ENCODE measurements at regions not wholly inside any gene's neighbourhood (a gene's known extent, or its start where the extent isn't known, plus 50 kb on each side); places are given as distances from the start of the nearest gene placed in this dataset.

GRCh38 chr9:106560540-106560939 is 302.4 kb upstream of the ZNF462 start:
- Histone ChIP-seq H3K9me3 (replicated peaks) (no peaks in the 10 kb centered on the region), H3K36me3 (0 out of 2 replicates have a peak, but pooled peaks cover 3% of the 10 kb centered on the region), H3K27ac (no peak overlapping the region), H3K27me3 (replicated peaks) (no peaks in the 10 kb centered on the region), H3K4me3 (no peak overlapping the region), H3K4me1 (replicated peaks) (no peaks in the 10 kb centered on the region)
- no peak for DNase-seq (ENCODE audit: low read depth in 1 of 2, low spot score in 2 of 2)

GRCh38 chr9:106575823-106576222 is 287.1 kb upstream of the ZNF462 start:
- DNase-seq (ENCODE audit: low read depth in 1 of 2, low spot score in 2 of 2) = no peak

GRCh38 chr9:106576232-106576760 is 286.7 kb upstream of the ZNF462 start:
- Histone ChIP-seq H3K9me3 (replicated peaks) (no peaks in the 10 kb centered on the region), H3K4me3 (no peak overlapping the region), H3K36me3 (no peaks in the 10 kb centered on the region), H3K27ac (no peak overlapping the region), H3K27me3 (replicated peaks) (no peaks in the 10 kb centered on the region), H3K4me1 (replicated peaks) (no peaks in the 10 kb centered on the region)
- DNase-seq (ENCODE audit: low read depth in 1 of 2, low spot score in 2 of 2) = no peak

More at GRCh38 chr9:106575823-106576222, 287.1 kb upstream of the ZNF462 start:
- Histone ChIP-seq H3K9me3 (replicated peaks) (no peaks in the 10 kb centered on the region), H3K4me1 (replicated peaks) (no peaks in the 10 kb centered on the region), H3K27me3 (replicated peaks) (no peaks in the 10 kb centered on the region), H3K4me3 (no peak overlapping the region), H3K27ac (no peak overlapping the region), H3K36me3 (no peaks in the 10 kb centered on the region)

GRCh38 chr9:106577121-106577520 is 285.8 kb upstream of the ZNF462 start:
- no peak for DNase-seq (ENCODE audit: low read depth in 1 of 2, low spot score in 2 of 2)
- Histone ChIP-seq H3K36me3 (no peaks in the 10 kb centered on the region), H3K4me3 (no peak overlapping the region), H3K4me1 (replicated peaks) (no peaks in the 10 kb centered on the region), H3K27me3 (replicated peaks) (no peaks in the 10 kb centered on the region), H3K9me3 (replicated peaks) (no peaks in the 10 kb centered on the region), H3K27ac (no peak overlapping the region)

- Histone ChIP-seq H3K27ac (no peak overlapping the region), H3K4me1 (replicated peaks) (no peaks in the 10 kb centered on the region), H3K36me3 (no peaks in the 10 kb centered on the region), H3K9me3 (replicated peaks) (no peaks in the 10 kb centered on the region), H3K4me3 (no peak overlapping the region), H3K27me3 (replicated peaks) (no peaks in the 10 kb centered on the region)
- no peak for DNase-seq (ENCODE audit: low read depth in 1 of 2, low spot score in 2 of 2)
Observed at GRCh38 chr9:106580546-106580945, 282.4 kb upstream of the ZNF462 start.

GRCh38 chr9:106581973-106582372 is 281.0 kb upstream of the ZNF462 start:
- DNase-seq (ENCODE audit: low read depth in 1 of 2, low spot score in 2 of 2) = no peak
- no peaks in the 10 kb centered on the region for H3K27me3 ChIP-seq (replicated peaks)
- H3K27ac ChIP-seq = no peak overlapping the region
- H3K9me3 ChIP-seq (replicated peaks) = no peaks in the 10 kb centered on the region; the same call in 1 of the 2 replicates
- H3K4me1 ChIP-seq (replicated peaks) = peaks cover 4% of the 10 kb centered on the region
- H3K36me3 ChIP-seq = no peaks in the 10 kb centered on the region
- H3K4me3 ChIP-seq = no peak overlapping the region

GRCh38 chr9:106583751-106584150 is 279.2 kb upstream of the ZNF462 start:
- H3K27me3 ChIP-seq (replicated peaks) = no peaks in the 10 kb centered on the region
- no peak overlapping the region for H3K27ac ChIP-seq
- H3K36me3 ChIP-seq = no peaks in the 10 kb centered on the region
- no peak overlapping the region for H3K4me3 ChIP-seq
- DNase-seq (ENCODE audit: low read depth in 1 of 2, low spot score in 2 of 2) = no peak
- H3K9me3 ChIP-seq (replicated peaks) = no peaks in the 10 kb centered on the region; the same call in 1 of the 2 replicates
- H3K4me1 ChIP-seq (replicated peaks) = peaks cover 22% of the 10 kb centered on the region

- Histone ChIP-seq H3K27me3 (replicated peaks) (no peaks in the 10 kb centered on the region), H3K27ac (peak overlapping the region; percentile 29; the same call in 1 of the 2 replicates), H3K36me3 (no peaks in the 10 kb centered on the region), H3K4me1 (replicated peaks) (peaks cover 29% of the 10 kb centered on the region), H3K9me3 (replicated peaks) (no peaks in the 10 kb centered on the region; the same call in 1 of the 2 replicates), H3K4me3 (no peak overlapping the region)
- peak in 1 of 2 experiments; percentile 40 for DNase-seq (ENCODE audit: low read depth in 1 of 2, low spot score in 2 of 2)
Observed at GRCh38 chr9:106587042-106587441, 275.9 kb upstream of the ZNF462 start.

- no peaks in the 10 kb centered on the region; the same call in 1 of the 2 replicates for H3K9me3 ChIP-seq (replicated peaks)
- H3K4me3 ChIP-seq = no peak overlapping the region
- H3K27ac ChIP-seq = peak overlapping the region; percentile 71
- peaks cover 29% of the 10 kb centered on the region for H3K4me1 ChIP-seq (replicated peaks)
- no peaks in the 10 kb centered on the region for H3K36me3 ChIP-seq
- DNase-seq (ENCODE audit: low read depth in 1 of 2, low spot score in 2 of 2) = peak; percentile 75 to 78
- H3K27me3 ChIP-seq (replicated peaks) = no peaks in the 10 kb centered on the region
Observed at GRCh38 chr9:106588626-106589025, 274.3 kb upstream of the ZNF462 start.

- no peak overlapping the region for H3K27ac ChIP-seq
- DNase-seq (ENCODE audit: low read depth in 1 of 2, low spot score in 2 of 2) = no peak
- no peak overlapping the region for H3K4me3 ChIP-seq
- H3K9me3 ChIP-seq (replicated peaks) = no peaks in the 10 kb centered on the region; the same call in 1 of the 2 replicates
- no peaks in the 10 kb centered on the region for H3K27me3 ChIP-seq (replicated peaks)
- H3K4me1 ChIP-seq (replicated peaks) = peaks cover 29% of the 10 kb centered on the region
- no peaks in the 10 kb centered on the region for H3K36me3 ChIP-seq
Observed at GRCh38 chr9:106590759-106591505, 272.0 kb upstream of the ZNF462 start.

- H3K27ac ChIP-seq = no peak overlapping the region
- no peak overlapping the region for H3K4me3 ChIP-seq
- H3K4me1 ChIP-seq (replicated peaks) = peaks cover 13% of the 10 kb centered on the region
- DNase-seq (ENCODE audit: low read depth in 1 of 2, low spot score in 2 of 2) = no peak
- H3K27me3 ChIP-seq (replicated peaks) = no peaks in the 10 kb centered on the region
- H3K36me3 ChIP-seq = no peaks in the 10 kb centered on the region
- H3K9me3 ChIP-seq (replicated peaks) = no peaks in the 10 kb centered on the region
Observed at GRCh38 chr9:106593201-106593600, 269.8 kb upstream of the ZNF462 start.

GRCh38 chr9:106596984-106597383 is 266.0 kb upstream of the ZNF462 start:
- no peaks in the 10 kb centered on the region for H3K9me3 ChIP-seq (replicated peaks)
- no peak for DNase-seq (ENCODE audit: low read depth in 1 of 2, low spot score in 2 of 2)
- H3K36me3 ChIP-seq = no peaks in the 10 kb centered on the region
- H3K4me1 ChIP-seq (replicated peaks) = no peaks in the 10 kb centered on the region
- H3K27ac ChIP-seq = no peak overlapping the region
- H3K27me3 ChIP-seq (replicated peaks) = no peaks in the 10 kb centered on the region
- no peak overlapping the region for H3K4me3 ChIP-seq

- no peak for DNase-seq (ENCODE audit: low read depth in 1 of 2, low spot score in 2 of 2)
- no peaks in the 10 kb centered on the region for H3K9me3 ChIP-seq (replicated peaks)
- 0 out of 2 replicates have a peak, but pooled peaks cover 3% of the 10 kb centered on the region for H3K36me3 ChIP-seq
- H3K4me1 ChIP-seq (replicated peaks) = no peaks in the 10 kb centered on the region
- H3K4me3 ChIP-seq = no peak overlapping the region
- no peaks in the 10 kb centered on the region for H3K27me3 ChIP-seq (replicated peaks)
- no peak overlapping the region for H3K27ac ChIP-seq
Observed at GRCh38 chr9:106600955-106601560, 261.9 kb upstream of the ZNF462 start.

GRCh38 chr9:106602344-106602743 is 260.6 kb upstream of the ZNF462 start:
- no peaks in the 10 kb centered on the region for H3K4me1 ChIP-seq (replicated peaks)
- no peaks in the 10 kb centered on the region for H3K9me3 ChIP-seq (replicated peaks)
- no peak for DNase-seq (ENCODE audit: low read depth in 1 of 2, low spot score in 2 of 2)
- no peak overlapping the region for H3K4me3 ChIP-seq
- no peaks in the 10 kb centered on the region for H3K27me3 ChIP-seq (replicated peaks)
- 0 out of 2 replicates have a peak, but pooled peaks cover 3% of the 10 kb centered on the region for H3K36me3 ChIP-seq
- H3K27ac ChIP-seq = no peak overlapping the region
